ENCODE measurements at regions not wholly inside any gene's neighbourhood (a gene's known extent, or its start where the extent isn't known, plus 50 kb on each side); places are given as distances from the start of the nearest gene placed in this dataset.

DNA sequence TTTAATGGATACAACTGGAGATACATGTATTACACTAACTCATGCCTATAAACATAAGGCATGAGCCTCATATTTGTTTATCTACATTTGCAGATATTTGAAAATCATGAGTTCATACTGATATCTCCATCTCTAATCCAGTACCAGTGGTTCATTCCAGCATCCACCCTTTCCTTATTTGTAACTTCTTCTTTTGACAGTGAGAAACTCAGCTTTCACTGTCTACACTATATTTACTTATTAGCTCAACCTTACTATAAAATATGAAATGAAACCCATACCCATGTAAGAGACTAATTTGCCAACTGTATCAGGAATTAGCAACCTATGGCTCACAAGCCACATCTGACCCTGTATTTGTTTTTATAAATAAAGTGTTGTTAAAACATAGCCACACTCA is 161.9 kb upstream of the GPRIN3 start:
- Histone ChIP-seq H3K9me3 (replicated peaks; ENCODE audit: control insufficient read depth, insufficient read depth, low read length) (no peaks in the 10 kb centered on the region), H4K20me1 (ENCODE audit: control insufficient read depth, insufficient read depth) (no peaks in the 10 kb centered on the region), H3K4me3 (no peak overlapping the region), H3K4me2 (ENCODE audit: control insufficient read depth, insufficient read depth) (no peak overlapping the region; the same call in 1 of the 2 replicates), H3K9ac (ENCODE audit: control insufficient read depth, insufficient read depth, low read length) (no peak overlapping the region), H3K27ac (ENCODE audit: control insufficient read depth, insufficient read depth) (no peak overlapping the region), H2AFZ (ENCODE audit: control insufficient read depth, low read depth, low read length) (no peak overlapping the region; the same call in 1 of the 2 replicates), H3K27me3 (replicated peaks in 1 of 2; ENCODE audit: control insufficient read depth in 2 of 2, insufficient read depth in 2 of 2, low read length in 1 of 2) (no peaks in the 10 kb centered on the region), H3K4me1 (ENCODE audit: control insufficient read depth, insufficient read depth, low read length) (no peaks in the 10 kb centered on the region; the same call in 1 of the 2 replicates), H3K79me2 (ENCODE audit: control insufficient read depth, insufficient read depth, low read length) (no peaks in the 10 kb centered on the region), H3K36me3 (ENCODE audit: control insufficient read depth in 2 of 2, insufficient read depth in 2 of 2, low read length in 1 of 2) (no peaks in the 10 kb centered on the region)
- CTCF ChIA-PET, result interaction anchor here (1.4 kb wide), 1 partner anchor 244 kb away, joined by 4 read pairs; no protein-coding TSS in a partner anchor
- no TSS peak for BruUV-seq (replicated peaks)
- in situ Hi-C loops (cut with MboI), result no loop called here
- peak; percentile 31 for ATAC-seq
- intact Hi-C loops (cut with micrococcal nuclease; ENCODE audit: unreplicated experiment), result no loop called here
- POLR2A ChIA-PET, result no interaction called here
- TF ChIP-seq CUX1 (IDR thresholded peaks at IDR 0.05; ENCODE audit: insufficient replicate concordance, low read depth, low read length) (no peak), MTA3 (IDR thresholded peaks at IDR 0.05; ENCODE audit: borderline replicate concordance, low read length) (no peak), SREBF1 (IDR thresholded peaks at IDR 0.05; ENCODE audit: low read length) (no peak)
- SMC1A ChIA-PET (ENCODE audit: uncharacterized antibody, unreplicated experiment), result interaction anchor here (0.6 to 1.6 kb wide), 4 partner anchors 8 to 33 kb away, joined by 3 to 4 read pairs (median 3); no protein-coding TSS in a partner anchor
- RAD21 ChIA-PET (ENCODE audit: unreplicated experiment), result no interaction called here
- FAIRE-seq, result no peak
- DNase-seq (ENCODE audit: low read depth, low spot score), result no peak
